GM18507 (cell line): ENCODE measurements at regions not wholly inside any gene's neighbourhood (a gene's known extent, or its start where the extent isn't known, plus 50 kb on each side); places are given as distances from the start of the nearest gene placed in this dataset.
A peak's percentile ranks its signal among the peaks of the same experiment; 100 is the strongest.
"Not testable (repeated sequence)": the region's sequence is repeated elsewhere in the genome, so short reads cannot be mapped to it uniquely, and the experiment has no call there.

ENCODE experiments used
- DNase-seq: peaks from one replicate; pipeline ENCODE4 v3.0.0; 2011; ENCODE audit warnings: low read depth; ENCODE audit not compliant: insufficient read length; ENCODE audit errors: extremely low spot score
- FAIRE-seq: peaks from 2 replicates; lab custom pipeline; 2011; peaks lifted over from hg19 to GRCh38; lab: Jason Lieb, UNC

DNA sequence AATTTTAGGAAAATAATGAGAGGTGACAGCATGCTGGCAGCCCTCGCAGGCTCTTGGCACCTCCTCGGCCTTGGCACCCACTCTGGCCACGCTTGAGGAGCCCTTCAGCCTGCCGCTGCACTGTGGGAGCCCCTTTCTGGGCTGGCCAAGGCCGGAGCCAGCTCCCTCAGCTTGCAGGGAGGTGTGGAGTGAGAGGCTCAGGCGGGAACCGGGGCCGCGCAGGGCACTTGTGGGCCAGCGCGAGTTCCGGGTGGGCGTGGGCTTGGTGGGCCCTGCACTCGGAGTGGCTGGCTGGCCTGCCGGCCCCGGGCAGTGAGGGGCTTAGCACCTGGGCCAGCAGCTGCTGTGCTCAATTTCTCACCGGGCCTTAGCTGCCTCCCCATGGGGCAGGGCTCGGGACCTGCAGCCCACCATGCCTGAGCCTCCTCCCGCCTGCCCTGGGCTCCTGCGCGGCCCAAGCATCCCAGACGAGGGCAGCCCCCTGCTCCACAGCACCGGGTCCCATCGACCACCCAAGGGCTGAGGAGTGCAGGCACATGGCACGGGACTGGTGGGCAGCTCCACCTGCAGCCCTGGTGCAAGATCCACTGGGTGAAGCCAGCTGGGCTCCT lies 299.3 kb upstream of the MDFIC2 start:
- not testable (repeated sequence) for DNase-seq, FAIRE-seq

DNA sequence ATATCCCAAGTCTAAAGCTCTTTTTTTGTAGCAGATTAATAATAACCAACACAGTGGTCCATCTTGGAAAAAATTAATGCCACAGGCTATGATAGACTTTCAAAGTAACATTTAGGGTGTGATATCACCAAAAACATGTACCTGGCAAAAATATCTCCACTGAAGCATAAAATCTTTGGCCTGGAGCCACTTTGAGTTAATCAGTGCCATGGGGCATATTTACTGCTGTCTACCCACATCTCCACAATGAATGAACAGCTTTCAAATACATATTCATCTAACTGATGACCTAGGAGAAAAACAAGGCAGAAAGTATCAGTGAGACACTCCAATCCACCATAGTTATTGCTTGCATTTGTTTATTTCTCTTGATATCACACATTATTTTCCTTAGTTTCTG lies 296.0 kb upstream of the MDFIC2 start:
- FAIRE-seq (no peak), DNase-seq (no peak)

DNA sequence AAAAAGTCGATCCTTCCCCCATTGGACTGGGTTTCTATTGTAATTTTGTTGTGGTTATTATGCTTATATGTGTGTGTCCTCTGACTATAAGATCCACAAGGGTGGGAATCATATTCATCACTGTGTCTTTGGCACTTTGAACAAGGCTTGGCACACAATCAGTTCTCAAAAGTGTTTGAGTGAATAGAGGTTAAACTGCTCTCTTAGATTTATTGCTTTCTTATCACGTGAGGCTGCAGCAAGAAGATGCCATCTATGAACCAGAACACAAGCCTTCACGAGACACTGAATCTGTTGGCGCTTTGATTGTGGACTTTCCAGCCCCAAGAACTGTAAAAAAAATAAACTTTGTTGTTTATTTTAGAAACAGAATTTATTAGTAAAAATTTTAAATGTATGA lies 295.0 kb upstream of the MDFIC2 start:
- FAIRE-seq = no peak
- no peak for DNase-seq

DNA sequence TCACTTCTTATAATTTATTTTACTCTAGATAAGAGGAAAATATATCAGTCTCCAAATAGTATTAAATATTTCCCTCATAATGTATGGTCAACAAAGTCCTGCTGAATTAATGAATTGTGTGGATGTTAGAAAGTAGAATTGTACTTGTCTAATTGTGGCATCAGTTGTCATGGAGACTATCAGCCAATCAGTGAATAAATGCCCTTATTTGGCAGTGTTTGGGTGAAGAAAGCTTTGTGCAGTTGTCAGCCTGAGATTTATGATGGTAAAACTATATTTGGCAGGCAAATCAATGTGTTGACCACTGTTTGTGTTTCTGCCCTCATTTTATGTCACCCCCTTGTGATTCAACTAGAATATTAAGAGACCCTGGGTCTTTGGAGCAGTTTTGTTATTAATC lies 293.6 kb upstream of the MDFIC2 start:
- DNase-seq (no peak), FAIRE-seq (no peak)

DNA sequence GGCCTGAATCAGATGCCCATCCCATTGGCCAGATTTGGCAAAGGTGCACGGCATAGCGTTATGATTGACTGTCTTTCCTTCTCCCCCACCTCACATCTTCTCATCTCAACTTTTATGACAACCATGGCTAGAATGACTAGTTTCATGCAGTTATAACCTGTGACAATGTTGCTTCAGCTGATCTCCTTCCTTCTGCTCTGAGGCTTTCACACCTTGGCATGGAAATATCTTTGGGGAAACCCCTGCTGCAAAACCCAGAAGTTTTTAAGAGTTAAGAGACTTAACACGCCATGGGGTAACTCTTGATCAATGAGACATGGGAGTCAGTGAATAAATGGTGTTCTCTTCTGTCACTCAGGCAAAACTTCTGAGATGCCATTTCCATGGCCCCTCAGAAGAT lies 290.7 kb upstream of the MDFIC2 start:
- no peak for DNase-seq
- FAIRE-seq = no peak

GRCh38 chr3:70597312-70597711 lies 284.9 kb upstream of the MDFIC2 start:
- FAIRE-seq = no peak
- no peak for DNase-seq

- DNase-seq (no peak), FAIRE-seq (no peak)
Observed at GRCh38 chr3:70583682-70584081, 271.2 kb upstream of the MDFIC2 start.

DNA sequence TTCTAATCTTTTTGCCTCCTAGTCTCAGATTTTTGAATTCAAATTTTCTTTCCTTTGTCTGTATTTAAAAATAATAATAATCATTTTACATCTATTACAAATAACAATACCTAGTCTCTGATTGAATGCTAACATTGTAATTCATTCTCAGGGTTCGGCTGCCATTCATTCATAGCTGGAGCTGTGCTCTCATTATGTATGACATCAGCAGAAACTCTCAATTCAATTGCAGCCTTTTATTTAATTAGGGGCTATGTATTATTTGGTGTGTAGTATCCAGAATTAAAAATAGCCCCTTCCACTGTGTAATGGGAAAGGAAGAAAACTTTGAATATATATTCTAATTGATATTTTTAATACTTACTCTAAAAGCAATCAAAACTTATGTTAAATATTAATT lies 270.4 kb upstream of the MDFIC2 start:
- FAIRE-seq (no peak), DNase-seq (no peak)

GRCh38 chr3:70580021-70580420 lies 267.6 kb upstream of the MDFIC2 start:
- no peak for DNase-seq
- no peak for FAIRE-seq

DNA sequence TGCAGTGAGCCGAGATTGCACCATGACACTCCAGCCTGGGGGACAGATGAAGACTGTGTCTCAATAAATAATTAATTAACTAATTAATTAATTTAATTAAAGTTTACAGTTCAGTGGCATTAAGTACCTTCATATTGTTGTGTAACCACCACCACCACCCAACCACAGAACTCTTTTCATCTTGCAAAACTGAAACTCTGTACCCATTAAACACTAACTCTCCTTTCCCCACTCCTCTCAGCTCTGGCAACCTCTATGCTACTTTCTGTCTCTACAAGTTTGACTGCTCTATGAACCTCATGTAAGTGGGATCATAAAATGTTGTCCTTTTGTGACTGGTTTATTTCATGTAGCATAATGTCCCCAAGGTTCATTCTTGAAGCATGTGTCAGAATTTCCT lies 259.3 kb upstream of the MDFIC2 start:
- DNase-seq (no peak), FAIRE-seq (no peak)

DNA sequence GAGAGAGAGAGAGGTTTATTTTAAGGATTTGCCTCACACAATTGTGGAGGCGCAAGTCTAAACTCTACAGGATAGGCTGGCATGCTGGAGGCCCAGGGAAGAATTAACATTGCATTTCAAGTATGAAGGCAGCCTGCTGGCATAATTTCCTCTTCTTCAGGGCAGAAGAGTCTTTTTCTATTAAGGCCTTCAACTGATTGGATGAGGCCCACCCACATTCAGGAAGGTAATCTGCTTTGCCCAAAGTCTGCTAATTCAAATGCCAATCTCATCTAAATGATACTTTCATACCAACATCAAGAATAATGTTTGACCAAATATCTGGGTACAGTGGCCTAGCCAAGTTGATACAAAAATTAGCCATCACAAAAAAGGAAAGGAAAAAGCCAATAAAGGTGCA lies 258.1 kb upstream of the MDFIC2 start:
- FAIRE-seq (no peak), DNase-seq (no peak)

DNA sequence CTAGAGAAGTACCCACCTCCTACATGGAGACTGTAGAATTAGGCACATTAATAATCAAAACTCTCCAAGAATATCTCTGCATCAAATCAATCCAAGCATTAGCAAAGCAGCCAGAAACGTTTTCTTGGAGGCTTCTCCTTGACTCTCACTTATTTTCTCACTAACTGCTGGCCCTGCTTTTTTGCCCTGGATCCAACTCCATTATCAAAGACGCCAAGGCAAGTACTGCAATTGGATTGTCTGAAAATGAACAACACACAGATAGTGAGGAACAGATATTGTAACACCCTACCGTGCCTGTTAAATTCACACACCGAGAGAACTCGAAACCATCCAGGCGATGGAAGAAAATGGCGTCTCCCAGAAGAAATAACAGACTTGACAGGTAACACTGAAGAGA lies 256.2 kb upstream of the MDFIC2 start:
- DNase-seq (no peak), FAIRE-seq (no peak)

- no peak for DNase-seq
- no peak for FAIRE-seq
Observed at GRCh38 chr3:70565861-70566260, 253.4 kb upstream of the MDFIC2 start.

- DNase-seq = no peak
- FAIRE-seq = no peak
Observed at GRCh38 chr3:70564552-70564951, 252.1 kb upstream of the MDFIC2 start.

DNA sequence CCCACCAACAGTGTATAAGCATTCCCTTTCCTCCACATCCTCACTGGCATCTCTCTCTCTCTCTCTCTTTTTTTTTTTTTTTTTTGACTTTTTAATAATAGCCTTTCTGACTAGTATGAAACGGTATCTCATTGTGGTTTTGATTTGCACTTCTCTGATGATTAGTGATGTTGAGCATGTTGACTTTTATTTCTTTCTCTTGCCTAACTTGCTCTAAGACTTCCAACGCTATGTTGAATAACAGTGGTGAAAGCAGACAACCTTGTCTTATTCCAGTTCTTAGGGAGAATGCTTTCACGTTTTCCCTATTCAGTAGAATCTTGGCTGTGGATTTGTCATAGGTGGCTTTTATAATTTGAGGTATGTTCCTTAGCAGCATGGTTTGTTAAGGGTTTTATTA lies 249.4 kb upstream of the MDFIC2 start:
- no peak for FAIRE-seq

DNA sequence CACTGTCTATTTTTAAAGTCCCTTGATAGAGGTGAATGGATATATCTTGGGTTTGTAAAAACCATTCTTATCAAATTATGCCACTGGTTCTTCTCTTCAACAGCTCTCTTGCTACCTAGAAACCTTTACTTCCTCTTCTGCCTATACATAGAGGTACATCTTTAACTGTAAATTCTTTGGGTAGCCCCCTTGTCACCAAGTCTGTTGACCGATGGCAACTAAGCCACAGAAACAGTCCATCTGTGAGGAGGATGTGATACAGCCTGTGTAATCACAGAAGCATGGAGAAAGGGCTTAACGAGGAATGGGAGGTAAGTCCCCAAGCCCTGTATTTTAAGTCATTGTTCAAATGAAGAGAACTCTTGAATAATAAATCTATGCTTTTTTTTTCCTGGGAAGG lies 246.5 kb upstream of the MDFIC2 start:
- FAIRE-seq (no peak), DNase-seq (no peak)

More for the DNA sequence above, 249.4 kb upstream of the MDFIC2 start:
- DNase-seq = no peak

- DNase-seq = no peak
- no peak for FAIRE-seq
Observed at GRCh38 chr3:70557976-70558375, 245.5 kb upstream of the MDFIC2 start.

- FAIRE-seq = no peak
- no peak for DNase-seq
Observed at GRCh38 chr3:70556056-70556455, 243.6 kb upstream of the MDFIC2 start.

DNA sequence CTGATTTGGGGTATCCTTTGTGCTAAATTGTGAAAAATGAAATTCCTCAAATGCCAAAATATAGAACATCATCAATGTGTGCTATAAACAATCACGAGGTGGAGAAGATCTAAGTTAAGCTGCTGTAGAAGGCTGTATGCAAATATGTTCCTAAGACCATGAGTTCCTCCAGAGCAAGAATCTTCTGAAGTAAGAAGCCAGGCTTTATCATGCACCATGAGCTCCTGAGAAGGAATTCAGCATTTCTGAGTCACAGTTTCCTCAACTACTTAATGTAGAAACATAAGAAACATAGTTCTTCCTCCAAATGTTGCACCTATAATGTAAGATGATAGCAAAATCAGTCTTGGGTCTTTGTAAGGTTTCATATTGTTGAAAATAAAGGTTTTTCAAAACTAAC lies 241.7 kb upstream of the MDFIC2 start:
- no peak for FAIRE-seq
- no peak for DNase-seq

DNA sequence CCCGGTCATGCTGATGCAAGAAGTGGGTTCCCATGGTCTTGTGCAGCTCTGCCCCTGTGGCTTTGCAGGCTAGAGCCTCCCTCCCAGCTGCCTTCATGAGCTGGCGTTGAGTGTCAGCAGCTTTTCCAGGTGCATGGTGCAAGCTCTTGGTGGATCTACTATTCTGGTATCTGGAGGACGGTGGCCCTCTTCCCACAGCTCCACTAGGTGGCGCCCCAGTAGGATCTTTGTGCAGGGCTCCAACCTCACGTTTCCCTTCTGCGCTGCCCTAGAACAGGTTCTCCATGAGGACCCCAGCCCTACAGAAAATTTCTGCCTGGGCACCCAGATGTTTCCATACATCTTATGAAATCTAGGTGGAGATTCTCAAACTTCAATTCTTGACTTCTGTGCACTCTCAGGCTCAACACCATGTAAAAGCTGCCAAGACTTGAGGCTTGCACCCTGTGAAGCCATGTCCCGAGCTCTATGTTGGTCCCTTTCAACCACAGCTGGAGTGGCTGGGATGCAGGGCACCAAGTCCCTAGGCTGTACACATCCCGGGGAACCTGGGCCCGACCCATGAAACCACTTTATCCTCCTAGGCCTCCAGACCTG lies 238.4 kb upstream of the MDFIC2 start:
- FAIRE-seq = peak; percentile 70
- DNase-seq = no peak

DNA sequence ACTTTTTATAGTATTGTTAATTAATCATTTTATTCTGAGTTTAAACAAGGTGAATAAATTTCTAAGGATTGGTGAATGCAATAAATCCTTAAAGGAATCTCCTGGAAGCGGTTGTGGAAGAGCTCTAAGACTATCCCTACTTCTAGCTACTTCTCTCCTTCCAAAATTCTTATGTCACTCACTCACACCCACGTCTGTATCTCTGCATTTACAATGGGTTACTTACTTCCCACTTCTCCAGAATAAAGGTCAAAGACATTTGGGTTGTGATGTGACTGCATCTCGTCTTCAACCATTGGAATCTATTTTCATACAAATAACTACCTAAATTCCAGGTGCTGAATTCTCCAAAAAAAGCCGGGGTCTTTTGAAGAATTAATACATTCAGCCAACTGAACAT lies 234.2 kb upstream of the MDFIC2 start:
- DNase-seq = no peak
- FAIRE-seq = no peak

DNA sequence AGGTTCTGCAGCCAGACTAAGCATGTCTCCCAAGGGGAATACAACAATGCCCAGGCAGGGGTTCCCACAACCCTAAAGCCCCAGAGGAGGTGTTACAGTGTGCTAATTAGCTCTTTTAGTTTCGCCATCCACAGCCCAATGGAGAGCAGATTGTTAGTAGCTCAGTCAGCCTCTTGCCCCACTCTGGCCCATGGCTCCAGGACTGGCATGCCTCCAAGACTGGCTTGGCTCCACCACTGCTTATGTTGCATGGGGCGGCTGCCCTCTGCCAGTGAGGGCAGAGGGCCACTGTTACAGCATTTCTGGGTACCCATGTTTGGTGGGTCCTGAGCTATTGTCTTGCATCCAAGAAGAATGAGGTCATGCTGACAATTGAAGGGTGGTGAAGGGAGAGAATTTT lies 231.1 kb upstream of the MDFIC2 start:
- FAIRE-seq = no peak
- no peak for DNase-seq
